Retinal pigment epithelial cell (primary cell): ENCODE measurements at regions not wholly inside any gene's neighbourhood (a gene's known extent, or its start where the extent isn't known, plus 50 kb on each side); places are given as distances from the start of the nearest gene placed in this dataset.

Experiments
- DNase-seq: peaks from one replicate; pipeline ENCODE4 v3.0.0-alpha.2; 2010; ENCODE audit warnings: low read depth
- H3K4me3 ChIP-seq: 2 replicates; pipeline ENCODE4 v1.5.1; 2011; ENCODE audit warnings: mild to moderate bottlenecking, low read length, control low read depth, moderate library complexity
- TF ChIP-seq, protein P1 (sequence below): conservative IDR thresholded peaks from 2 replicates; pipeline ENCODE4 v1.5.1; 2011; ENCODE audit warnings: low read depth, low read length, control low read depth, inconsistent platforms

DNA sequence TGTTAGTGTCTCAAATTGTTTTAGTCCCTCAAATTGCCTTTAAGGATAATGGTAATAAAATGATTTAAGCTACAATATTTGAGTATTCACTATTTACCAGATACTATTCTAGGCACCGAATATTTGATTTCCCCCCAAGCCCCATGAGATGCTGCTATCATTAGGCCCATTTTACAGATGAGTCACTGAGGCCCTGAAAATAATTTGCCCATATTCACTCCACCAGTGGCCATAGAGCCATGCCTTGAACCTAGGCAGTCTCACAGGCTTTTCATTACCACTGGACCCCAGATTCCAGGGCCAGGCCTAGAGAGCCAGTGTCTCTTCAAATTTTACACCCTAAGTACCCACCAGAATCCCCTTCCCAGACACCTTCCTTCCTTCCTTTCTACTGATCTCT is 133.7 kb downstream of the LINC00237 start:
- DNase-seq: no peak
- H3K4me3 ChIP-seq: no peak overlapping the region
- TF ChIP-seq, protein P1, sequence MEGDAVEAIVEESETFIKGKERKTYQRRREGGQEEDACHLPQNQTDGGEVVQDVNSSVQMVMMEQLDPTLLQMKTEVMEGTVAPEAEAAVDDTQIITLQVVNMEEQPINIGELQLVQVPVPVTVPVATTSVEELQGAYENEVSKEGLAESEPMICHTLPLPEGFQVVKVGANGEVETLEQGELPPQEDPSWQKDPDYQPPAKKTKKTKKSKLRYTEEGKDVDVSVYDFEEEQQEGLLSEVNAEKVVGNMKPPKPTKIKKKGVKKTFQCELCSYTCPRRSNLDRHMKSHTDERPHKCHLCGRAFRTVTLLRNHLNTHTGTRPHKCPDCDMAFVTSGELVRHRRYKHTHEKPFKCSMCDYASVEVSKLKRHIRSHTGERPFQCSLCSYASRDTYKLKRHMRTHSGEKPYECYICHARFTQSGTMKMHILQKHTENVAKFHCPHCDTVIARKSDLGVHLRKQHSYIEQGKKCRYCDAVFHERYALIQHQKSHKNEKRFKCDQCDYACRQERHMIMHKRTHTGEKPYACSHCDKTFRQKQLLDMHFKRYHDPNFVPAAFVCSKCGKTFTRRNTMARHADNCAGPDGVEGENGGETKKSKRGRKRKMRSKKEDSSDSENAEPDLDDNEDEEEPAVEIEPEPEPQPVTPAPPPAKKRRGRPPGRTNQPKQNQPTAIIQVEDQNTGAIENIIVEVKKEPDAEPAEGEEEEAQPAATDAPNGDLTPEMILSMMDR: no peak

DNA sequence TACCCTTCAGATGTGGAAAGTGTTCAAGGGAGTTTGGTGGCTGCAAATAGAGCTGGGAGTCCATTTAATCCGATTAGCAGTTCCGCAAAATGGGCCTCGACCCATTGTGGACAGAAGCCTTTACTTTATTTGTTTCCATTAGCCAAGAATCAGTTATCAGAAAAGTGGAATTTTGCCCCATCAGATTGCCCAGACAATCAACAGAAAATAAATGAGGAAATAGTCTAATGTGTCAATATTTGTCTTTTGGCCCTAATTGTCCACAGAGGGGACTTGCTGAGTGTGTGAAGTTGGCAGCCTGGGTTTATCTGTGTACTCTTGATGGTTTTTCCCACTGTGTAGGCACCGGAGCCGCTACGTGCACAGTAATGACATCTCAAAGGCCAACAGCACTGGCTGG is 134.3 kb downstream of the LINC00237 start:
- H3K4me3 ChIP-seq: no peak overlapping the region
- no peak for DNase-seq
- TF ChIP-seq, protein P1: no peak

DNA sequence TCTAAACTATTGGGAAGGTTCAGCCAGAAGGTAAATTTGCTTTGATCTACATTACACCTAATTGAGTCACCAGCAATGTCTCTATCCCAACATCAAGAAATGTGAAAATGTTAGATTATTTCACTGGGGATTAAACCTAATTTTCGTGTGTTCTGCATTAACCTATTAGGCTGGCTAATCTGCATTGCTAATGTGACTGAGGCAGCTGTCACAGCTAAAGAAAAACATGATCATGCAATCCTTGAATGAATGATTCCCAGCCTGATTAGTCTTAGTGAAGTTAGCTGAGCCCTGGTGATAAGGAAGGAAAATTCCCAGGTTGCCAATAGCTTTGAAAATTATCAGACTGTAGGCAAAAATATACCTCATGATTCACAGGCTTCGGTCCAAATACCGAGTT is 135.3 kb downstream of the LINC00237 start:
- TF ChIP-seq, protein P1: no peak
- DNase-seq: no peak
- no peak overlapping the region for H3K4me3 ChIP-seq

DNA sequence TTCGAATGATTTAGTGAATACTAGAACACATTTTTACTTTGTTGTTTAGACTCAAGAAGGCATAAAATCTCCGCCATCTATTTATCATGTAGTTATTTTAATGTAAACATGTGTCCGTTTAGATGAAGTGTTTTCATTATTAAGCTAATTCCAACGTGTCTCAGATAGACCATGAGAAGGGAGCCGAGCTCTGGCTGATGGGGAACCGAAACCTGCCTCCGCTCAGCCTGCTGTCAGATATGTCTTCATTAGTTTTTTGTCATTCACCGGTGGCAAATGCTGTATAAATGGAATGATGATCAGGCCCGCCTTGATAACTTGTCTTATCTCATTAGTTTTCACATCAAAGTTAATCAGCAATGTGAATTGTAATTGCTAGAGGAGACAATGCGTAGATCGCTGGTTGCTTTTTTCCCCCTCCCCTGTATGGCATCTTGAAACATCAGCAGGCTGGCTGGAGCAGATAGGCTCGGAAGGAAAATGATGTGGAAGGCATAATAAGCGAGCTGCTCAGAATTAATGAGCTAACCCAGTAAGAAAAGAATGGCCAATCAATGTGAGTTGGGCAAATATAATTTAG is 136.4 kb downstream of the LINC00237 start:
- TF ChIP-seq, protein P1: no peak
- DNase-seq: no peak
- no peak overlapping the region for H3K4me3 ChIP-seq

DNA sequence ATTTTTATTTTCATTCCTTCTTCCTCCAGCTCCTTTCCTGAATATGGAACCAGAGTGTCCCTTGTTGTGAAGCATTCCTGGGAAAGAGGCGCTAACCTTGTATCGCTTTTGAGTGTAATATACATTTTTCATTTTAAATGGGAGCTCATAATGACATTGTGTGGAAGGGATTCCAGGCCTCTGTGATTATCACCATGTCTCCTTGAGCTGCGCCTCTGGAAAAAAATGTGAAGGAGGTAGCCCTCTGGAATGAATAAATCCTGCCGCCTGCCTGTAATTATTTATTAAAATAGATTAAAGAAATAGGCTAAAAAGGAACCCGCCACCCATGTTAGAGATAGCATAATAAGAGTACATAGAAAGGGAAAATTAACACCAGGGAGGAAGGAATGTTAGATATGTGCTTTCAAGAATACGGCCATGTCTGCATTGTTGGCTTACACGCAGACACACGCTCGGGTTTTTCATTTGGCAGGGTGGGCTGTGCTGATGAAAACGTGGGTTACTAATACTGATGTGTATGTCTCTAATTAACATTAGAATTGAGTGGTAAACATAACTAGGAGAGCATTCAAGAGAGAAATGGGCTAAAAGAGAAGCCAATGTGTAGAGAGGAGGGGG is 138.5 kb downstream of the LINC00237 start:
- no peak for DNase-seq
- TF ChIP-seq, protein P1: no peak
- H3K4me3 ChIP-seq: no peak overlapping the region

DNA sequence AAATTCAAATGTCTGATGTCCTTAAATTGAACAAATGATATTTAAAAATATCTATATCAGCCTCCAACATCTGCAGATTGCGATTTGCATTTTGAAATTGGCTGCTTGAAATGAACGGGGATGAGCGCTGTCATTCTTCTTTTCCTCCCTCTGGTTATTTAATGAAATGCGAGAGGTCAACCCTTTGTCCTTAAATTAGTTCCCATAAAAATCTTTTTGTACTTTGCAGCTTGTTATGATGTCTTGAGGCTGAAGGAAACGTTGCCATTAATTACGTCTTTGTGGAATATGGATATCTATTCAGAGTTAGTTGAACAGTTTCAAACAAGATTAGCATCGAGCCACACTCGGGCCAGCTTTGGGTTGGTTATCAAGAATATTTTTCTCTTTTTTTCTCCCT is 140.0 kb downstream of the LINC00237 start:
- DNase-seq: no peak
- H3K4me3 ChIP-seq: no peak overlapping the region
- TF ChIP-seq, protein P1: no peak
